Karpas-422 (cell line): ENCODE measurements at regions not wholly inside any gene's neighbourhood (a gene's known extent, or its start where the extent isn't known, plus 50 kb on each side); places are given as distances from the start of the nearest gene placed in this dataset.

Experiments used
- DNase-seq: peaks from one replicate; pipeline ENCODE4 v3.0.0-alpha.2; 2015
- H2AFZ ChIP-seq: fragments of 200-600 bp; sonication (generic); 2 replicates; pipeline ENCODE4 v1.6.1; 2014; ENCODE audit warnings: antibody characterized with exemption, low read length, mixed read lengths
- H3K27ac ChIP-seq: fragments of 200-600 bp; sonication (generic); 2 replicates; pipeline ENCODE4 v1.5.1; 2014; ENCODE audit warnings: mild to moderate bottlenecking, low read length, moderate library complexity
- H3K27me3 ChIP-seq: fragments of 200-600 bp; sonication (generic); 2 replicates; pipeline ENCODE4 v1.6.1; 2014; ENCODE audit warnings: low read length, mixed read lengths
- H3K36me3 ChIP-seq: fragments of 200-600 bp; sonication (generic); 2 replicates; pipeline ENCODE4 v1.6.1; 2014; ENCODE audit warnings: low read length, mixed read lengths; ENCODE audit not compliant: insufficient read depth
- H3K4me1 ChIP-seq: fragments of 200-600 bp; sonication (generic); 2 replicates; pipeline ENCODE4 v1.6.1; 2014; ENCODE audit warnings: mild to moderate bottlenecking, low read length, mixed read lengths
- H3K4me2 ChIP-seq: fragments of 200-600 bp; sonication (generic); 2 replicates; pipeline ENCODE4 v1.6.1; 2014; ENCODE audit warnings: low read length, low read depth, mild to moderate bottlenecking; ENCODE audit not compliant: poor library complexity, severe bottlenecking
- H3K4me3 ChIP-seq: fragments of 200-600 bp; sonication (generic); 2 replicates; pipeline ENCODE4 v1.5.1; 2014; ENCODE audit warnings: mild to moderate bottlenecking, antibody characterized with exemption, low read length, mixed read lengths
- H3K79me2 ChIP-seq: fragments of 200-600 bp; sonication (generic); 2 replicates; pipeline ENCODE4 v1.6.1; 2014; ENCODE audit warnings: mild to moderate bottlenecking, low read length, mixed read lengths
- H3K9ac ChIP-seq: fragments of 200-600 bp; sonication (generic); 2 replicates; pipeline ENCODE4 v1.6.0; 2014; ENCODE audit warnings: low read length
- H3K9me2 ChIP-seq: fragments of 200-600 bp; sonication (generic), shearing (Covaris generic); replicated peaks from 2 replicates; pipeline ENCODE4 v1.6.0; 2014; ENCODE audit warnings: mild to moderate bottlenecking, low read length, moderate library complexity; ENCODE audit not compliant: insufficient read depth
- H3K9me3 ChIP-seq: fragments of 300-700, 200-600 bp; sonication (generic); 2 replicates; pipeline ENCODE4 v1.6.1; 2014; ENCODE audit warnings: low read length, mixed read lengths
- H4K20me1 ChIP-seq: fragments of 200-600 bp; sonication (generic); 2 replicates; pipeline ENCODE4 v1.6.1; 2014; ENCODE audit warnings: mild to moderate bottlenecking, antibody characterized with exemption, low read length, low read depth; ENCODE audit not compliant: insufficient read depth

DNA sequence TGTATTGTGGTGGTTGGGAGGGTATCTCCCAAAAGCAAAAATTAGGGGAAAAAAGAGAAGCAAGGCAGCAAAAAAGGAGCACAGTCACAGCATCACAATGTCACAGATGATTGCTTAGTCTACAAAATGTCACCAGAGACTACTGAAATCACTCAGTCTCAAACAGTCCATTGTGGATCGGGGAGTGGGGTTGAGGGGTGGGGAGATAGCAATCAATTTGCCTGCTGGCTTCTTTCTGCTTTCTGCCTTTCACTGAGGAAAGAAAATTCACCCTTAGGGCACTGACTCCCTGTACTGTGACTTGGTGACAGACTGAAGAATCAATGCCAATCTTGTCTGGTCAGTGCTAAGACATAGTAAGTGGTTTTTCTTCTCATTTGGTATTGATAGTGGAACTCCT, 2127.1 kb upstream of the PCDH20 start:
- Histone ChIP-seq H3K36me3 (no peaks in the 10 kb centered on the region), H3K9me3 (no peaks in the 10 kb centered on the region; the same call in 1 of the 2 replicates), H3K4me3 (no peak overlapping the region), H3K9ac (no peak overlapping the region), H3K27me3 (no peaks in the 10 kb centered on the region), H3K27ac (no peak overlapping the region), H2AFZ (peak overlapping the region; percentile 75), H3K4me2 (no peak overlapping the region), H3K4me1 (no peaks in the 10 kb centered on the region), H4K20me1 (no peaks in the 10 kb centered on the region), H3K79me2 (no peaks in the 10 kb centered on the region), H3K9me2 (no peaks in the 10 kb centered on the region)
- no peak for DNase-seq

DNA sequence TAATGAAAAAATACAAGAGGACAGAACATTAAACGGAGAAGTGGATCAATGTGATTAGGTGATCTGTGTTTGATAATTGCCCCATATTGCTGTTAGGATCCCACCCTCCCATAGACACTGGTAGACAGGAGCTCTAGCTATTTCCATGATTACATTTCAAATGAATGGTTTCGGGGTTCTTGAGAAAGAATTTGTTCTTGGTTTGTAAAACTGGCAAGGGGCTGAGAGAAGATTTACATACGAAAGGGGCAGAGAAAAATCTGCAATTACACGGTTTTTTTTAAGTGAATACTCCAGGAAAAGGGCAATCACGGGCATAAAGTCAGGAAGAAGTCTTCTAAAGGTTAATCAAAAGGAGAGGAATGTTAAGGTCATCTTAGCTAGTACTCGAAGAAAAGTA, 2125.7 kb upstream of the PCDH20 start:
- Histone ChIP-seq H3K36me3 (no peaks in the 10 kb centered on the region), H3K27me3 (no peaks in the 10 kb centered on the region), H3K9me2 (no peaks in the 10 kb centered on the region), H3K9me3 (no peaks in the 10 kb centered on the region; the same call in 1 of the 2 replicates), H2AFZ (peak overlapping the region; percentile 69), H4K20me1 (no peaks in the 10 kb centered on the region), H3K79me2 (no peaks in the 10 kb centered on the region), H3K4me3 (no peak overlapping the region), H3K4me2 (no peak overlapping the region), H3K27ac (no peak overlapping the region), H3K9ac (no peak overlapping the region), H3K4me1 (no peaks in the 10 kb centered on the region)
- DNase-seq, result no peak

DNA sequence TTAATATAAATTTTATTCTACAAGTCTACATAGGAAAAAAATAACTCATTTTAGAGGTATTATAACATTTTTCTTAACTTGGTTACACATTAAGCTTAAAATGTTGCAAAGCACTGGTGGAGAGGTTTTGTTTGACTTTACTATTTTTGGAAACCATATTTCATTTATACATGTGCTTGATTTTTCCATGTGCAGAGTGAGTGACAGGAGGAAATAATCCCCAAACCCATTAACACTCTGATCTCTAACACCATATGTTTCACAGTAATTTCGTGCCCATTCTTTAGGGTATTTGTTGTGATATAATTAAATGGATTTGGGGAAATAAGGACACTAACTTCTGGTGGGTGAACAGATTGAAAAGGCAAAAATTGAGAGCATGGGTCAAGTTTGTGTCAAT, 2124.4 kb upstream of the PCDH20 start:
- Histone ChIP-seq H3K79me2 (no peaks in the 10 kb centered on the region), H2AFZ (no peak overlapping the region), H3K9me2 (no peaks in the 10 kb centered on the region), H3K36me3 (no peaks in the 10 kb centered on the region), H3K4me1 (no peaks in the 10 kb centered on the region), H3K27ac (no peak overlapping the region), H3K27me3 (no peaks in the 10 kb centered on the region), H3K9me3 (no peaks in the 10 kb centered on the region; the same call in 1 of the 2 replicates), H3K9ac (no peak overlapping the region), H4K20me1 (no peaks in the 10 kb centered on the region), H3K4me3 (no peak overlapping the region), H3K4me2 (no peak overlapping the region)
- no peak for DNase-seq

DNA sequence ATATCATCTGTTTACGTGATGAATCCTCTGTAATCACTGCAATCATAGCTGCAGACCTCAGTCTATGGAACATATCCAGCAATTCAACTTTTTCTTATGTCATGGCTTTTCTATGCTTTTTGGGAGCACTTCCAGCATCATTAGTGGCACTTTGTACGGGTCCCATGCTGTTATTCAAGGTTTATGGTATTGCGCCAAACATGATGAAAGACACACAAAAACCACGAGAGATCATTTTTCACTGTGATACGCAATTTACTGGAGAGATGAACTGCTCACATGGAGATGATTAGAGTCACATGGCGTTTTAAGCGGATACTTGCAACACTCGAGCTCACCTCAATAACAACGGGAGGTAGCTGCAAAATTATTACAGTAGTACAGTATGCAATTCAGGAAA, 2101.7 kb upstream of the PCDH20 start:
- H3K36me3 ChIP-seq, result no peaks in the 10 kb centered on the region
- H3K9me2 ChIP-seq, result no peaks in the 10 kb centered on the region
- H2AFZ ChIP-seq, result no peak overlapping the region
- no peak for DNase-seq
- H3K27me3 ChIP-seq, result no peaks in the 10 kb centered on the region
- H3K9ac ChIP-seq, result no peak overlapping the region
- H3K4me3 ChIP-seq, result no peak overlapping the region
- H3K4me1 ChIP-seq, result no peaks in the 10 kb centered on the region
- H3K4me2 ChIP-seq, result no peak overlapping the region
- no peaks in the 10 kb centered on the region; the same call in 1 of the 2 replicates for H3K9me3 ChIP-seq
- H3K27ac ChIP-seq, result no peak overlapping the region
- no peaks in the 10 kb centered on the region for H4K20me1 ChIP-seq
- no peaks in the 10 kb centered on the region for H3K79me2 ChIP-seq

DNA sequence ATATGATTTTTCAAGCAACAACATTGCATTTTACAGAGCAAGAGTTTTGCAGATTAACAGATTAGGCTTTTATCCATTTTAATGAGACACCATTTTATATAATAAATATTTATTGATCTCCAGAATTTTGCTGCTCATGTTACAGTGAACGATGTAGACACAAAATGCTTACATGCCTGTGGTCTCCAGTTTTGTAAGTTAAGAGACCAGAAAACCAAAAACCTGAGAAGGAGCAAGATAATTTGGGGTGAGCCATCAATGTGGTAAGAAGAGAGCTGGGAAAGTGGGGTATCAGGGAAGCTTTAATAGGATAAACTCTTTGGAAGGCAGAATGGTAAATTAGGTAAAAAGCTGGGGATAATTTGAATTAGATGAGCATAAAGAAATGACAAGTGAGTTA, 2100.5 kb upstream of the PCDH20 start:
- DNase-seq, result no peak
- no peak overlapping the region for H3K4me2 ChIP-seq
- no peak overlapping the region for H3K27ac ChIP-seq
- no peak overlapping the region for H2AFZ ChIP-seq
- no peaks in the 10 kb centered on the region for H3K27me3 ChIP-seq
- no peaks in the 10 kb centered on the region for H3K4me1 ChIP-seq
- no peaks in the 10 kb centered on the region for H4K20me1 ChIP-seq
- H3K79me2 ChIP-seq, result no peaks in the 10 kb centered on the region
- H3K9me2 ChIP-seq, result no peaks in the 10 kb centered on the region
- no peaks in the 10 kb centered on the region for H3K36me3 ChIP-seq
- no peaks in the 10 kb centered on the region; the same call in 1 of the 2 replicates for H3K9me3 ChIP-seq
- no peak overlapping the region for H3K4me3 ChIP-seq
- no peak overlapping the region for H3K9ac ChIP-seq

DNA sequence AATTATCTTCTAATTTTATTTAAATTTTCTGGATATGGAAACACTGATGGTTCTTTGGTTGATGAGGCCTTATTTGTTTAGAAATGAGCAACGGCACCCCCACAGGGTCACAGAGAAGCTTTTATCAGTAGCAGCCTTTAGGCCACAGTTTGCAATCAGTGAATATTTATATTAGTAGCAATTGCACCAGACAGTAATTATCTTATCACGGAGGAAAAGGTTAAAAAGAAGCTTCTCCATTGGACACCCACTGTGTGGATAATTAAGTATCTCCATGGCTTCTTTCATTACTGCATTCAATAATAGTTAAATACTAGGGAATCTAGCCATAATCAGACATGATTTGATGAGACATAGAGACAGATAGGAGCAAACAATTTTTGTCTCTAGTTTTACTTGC, 2099.2 kb upstream of the PCDH20 start:
- no peaks in the 10 kb centered on the region for H4K20me1 ChIP-seq
- H3K4me3 ChIP-seq, result no peak overlapping the region
- H3K9ac ChIP-seq, result no peak overlapping the region
- no peak for DNase-seq
- no peak overlapping the region for H3K4me2 ChIP-seq
- H3K9me3 ChIP-seq, result no peaks in the 10 kb centered on the region
- no peaks in the 10 kb centered on the region for H3K27me3 ChIP-seq
- no peaks in the 10 kb centered on the region for H3K79me2 ChIP-seq
- H2AFZ ChIP-seq, result peak overlapping the region; percentile 94; the same call in 1 of the 2 replicates
- H3K4me1 ChIP-seq, result no peaks in the 10 kb centered on the region
- no peak overlapping the region for H3K27ac ChIP-seq
- H3K36me3 ChIP-seq, result no peaks in the 10 kb centered on the region
- H3K9me2 ChIP-seq, result no peaks in the 10 kb centered on the region

DNA sequence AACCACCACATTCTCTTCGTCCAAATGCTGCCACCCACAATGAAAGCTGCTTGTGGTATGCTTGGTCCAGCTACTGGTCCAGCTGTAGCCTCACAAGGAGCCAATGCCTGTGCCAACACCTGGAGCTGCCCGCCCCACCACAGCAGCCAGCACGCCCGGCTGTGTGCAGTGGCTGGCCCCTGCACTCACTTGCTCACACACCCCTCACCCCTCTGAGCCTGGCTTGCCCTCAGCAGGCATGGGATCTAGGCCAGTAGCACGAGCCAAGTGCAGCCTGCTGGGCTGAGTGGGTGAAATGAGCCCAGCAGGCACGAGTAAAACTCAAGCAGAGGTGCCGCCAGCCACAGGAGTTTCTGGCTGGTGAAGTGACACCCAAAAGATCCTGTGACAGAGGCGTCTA, 2096.4 kb upstream of the PCDH20 start:
- no peaks in the 10 kb centered on the region for H3K27me3 ChIP-seq
- H3K27ac ChIP-seq, result no peak overlapping the region
- no peaks in the 10 kb centered on the region for H3K9me2 ChIP-seq
- no peak overlapping the region for H2AFZ ChIP-seq
- no peaks in the 10 kb centered on the region for H3K9me3 ChIP-seq
- no peak overlapping the region for H3K4me2 ChIP-seq
- H3K9ac ChIP-seq, result no peak overlapping the region
- H4K20me1 ChIP-seq, result no peaks in the 10 kb centered on the region
- H3K4me3 ChIP-seq, result no peak overlapping the region
- H3K36me3 ChIP-seq, result no peaks in the 10 kb centered on the region
- H3K4me1 ChIP-seq, result no peaks in the 10 kb centered on the region
- no peaks in the 10 kb centered on the region for H3K79me2 ChIP-seq
- no peak for DNase-seq

DNA sequence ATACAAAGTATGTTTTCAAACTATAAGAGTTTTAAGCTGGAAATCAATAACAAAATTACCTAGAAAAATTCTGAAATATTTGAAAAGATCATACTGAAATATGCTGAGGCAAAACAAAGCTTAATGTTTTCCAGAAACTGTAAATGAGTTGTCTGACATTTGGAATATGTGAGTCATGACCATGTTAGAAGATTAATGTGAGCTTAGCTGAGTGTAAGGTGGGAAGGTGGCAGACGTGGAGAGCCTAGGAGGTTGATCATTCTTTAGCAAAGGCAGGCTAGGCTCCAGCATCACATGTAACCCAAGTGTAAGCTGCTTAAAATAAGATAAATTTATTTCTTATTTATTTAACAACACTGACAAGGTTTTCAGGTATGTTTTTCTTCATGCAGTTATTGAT, 2086.1 kb upstream of the PCDH20 start:
- no peaks in the 10 kb centered on the region for H4K20me1 ChIP-seq
- no peaks in the 10 kb centered on the region for H3K4me1 ChIP-seq

DNA sequence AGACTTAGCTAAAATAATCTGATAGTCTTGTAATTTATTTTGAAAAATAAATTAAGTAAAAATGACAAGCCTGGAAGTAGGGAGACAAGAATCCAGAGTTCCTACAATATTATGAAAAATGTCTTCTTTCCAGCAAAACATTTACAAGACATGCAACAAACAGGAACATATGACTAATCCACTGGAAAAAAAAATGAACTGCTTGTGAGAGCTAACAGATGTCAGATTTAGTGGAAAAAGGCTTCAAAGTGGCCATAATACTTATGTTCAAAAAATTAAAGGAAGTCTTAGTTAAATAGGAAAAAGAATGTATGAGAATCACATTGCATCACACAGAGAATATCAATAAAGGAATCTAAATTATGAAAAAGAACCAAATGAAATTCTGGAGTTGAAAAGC, 2082.0 kb upstream of the PCDH20 start:
- no peaks in the 10 kb centered on the region for H3K4me1 ChIP-seq
- no peak overlapping the region for H2AFZ ChIP-seq
- H3K4me2 ChIP-seq, result no peak overlapping the region
- DNase-seq, result no peak
- no peaks in the 10 kb centered on the region for H3K79me2 ChIP-seq
- H3K9me2 ChIP-seq, result no peaks in the 10 kb centered on the region
- peaks cover 14% of the 10 kb centered on the region for H3K9me3 ChIP-seq
- H3K9ac ChIP-seq, result no peak overlapping the region
- 0 out of 2 replicates have a peak, but pooled peaks cover 2% of the 10 kb centered on the region for H3K36me3 ChIP-seq
- H4K20me1 ChIP-seq, result no peaks in the 10 kb centered on the region
- H3K4me3 ChIP-seq, result no peak overlapping the region
- H3K27ac ChIP-seq, result no peak overlapping the region
- H3K27me3 ChIP-seq, result no peaks in the 10 kb centered on the region

More for the DNA sequence above, 2086.1 kb upstream of the PCDH20 start:
- Histone ChIP-seq H3K4me3 (no peak overlapping the region), H3K9ac (no peak overlapping the region), H3K4me2 (no peak overlapping the region), H3K36me3 (0 out of 2 replicates have a peak, but pooled peaks cover 2% of the 10 kb centered on the region), H3K79me2 (no peaks in the 10 kb centered on the region), H3K27me3 (no peaks in the 10 kb centered on the region), H2AFZ (no peak overlapping the region), H3K9me2 (no peaks in the 10 kb centered on the region), H3K27ac (no peak overlapping the region), H3K9me3 (peaks cover 7% of the 10 kb centered on the region)
- DNase-seq, result no peak
